Right hindlimb (tissue), 1 donor: ENCODE measurements at regions not wholly inside any gene's neighbourhood (a gene's known extent, or its start where the extent isn't known, plus 50 kb on each side); places are given as distances from the start of the nearest gene placed in this dataset.

Experiments
- DNase-seq: peaks from one replicate; pipeline ENCODE4 v3.0.0-alpha.2; 2018

DNA sequence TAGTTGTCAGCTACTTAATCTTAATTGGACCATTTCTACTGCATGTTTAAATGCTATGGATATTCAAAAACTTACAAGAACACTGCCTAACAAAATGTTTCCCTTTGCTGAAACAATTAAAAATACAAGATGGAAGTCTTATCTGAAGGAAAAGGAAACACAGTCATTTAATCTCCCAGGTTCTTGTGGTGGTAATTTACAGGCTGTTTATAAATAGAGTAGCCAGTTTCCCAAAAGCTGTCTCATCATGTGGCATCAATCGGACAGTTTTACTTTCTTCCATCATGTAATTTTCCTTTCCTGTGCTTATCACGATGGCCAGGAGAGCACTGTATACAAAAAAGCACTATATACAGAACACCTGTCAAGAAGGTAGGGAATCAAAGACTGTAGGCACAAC lies 368.1 kb downstream of the ZEB2 start:
- DNase-seq: no peak

- DNase-seq: no peak
Measured at GRCh38 chr2:144151405-144151804, 368.5 kb downstream of the ZEB2 start.

- no peak for DNase-seq
Measured at GRCh38 chr2:144147356-144147755, 372.6 kb downstream of the ZEB2 start.

DNA sequence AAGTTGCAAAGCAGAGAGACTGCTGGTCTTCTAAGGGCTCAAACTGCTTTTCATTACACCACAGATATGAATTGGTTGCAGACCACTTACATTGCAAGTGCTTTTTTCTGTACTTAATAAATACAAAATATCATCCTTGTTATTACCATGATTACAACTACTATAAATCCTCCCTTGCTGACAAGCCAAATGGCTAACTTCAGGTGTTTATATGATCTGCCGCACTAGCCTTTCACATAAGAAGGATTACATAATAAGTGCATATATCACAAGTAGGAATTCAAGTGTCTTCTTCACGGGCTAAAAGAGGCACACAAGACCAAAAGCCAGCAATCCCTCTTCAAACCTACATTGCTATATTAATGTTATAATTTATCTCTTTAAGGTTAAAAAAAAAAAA lies 373.0 kb downstream of the ZEB2 start:
- no peak for DNase-seq

DNA sequence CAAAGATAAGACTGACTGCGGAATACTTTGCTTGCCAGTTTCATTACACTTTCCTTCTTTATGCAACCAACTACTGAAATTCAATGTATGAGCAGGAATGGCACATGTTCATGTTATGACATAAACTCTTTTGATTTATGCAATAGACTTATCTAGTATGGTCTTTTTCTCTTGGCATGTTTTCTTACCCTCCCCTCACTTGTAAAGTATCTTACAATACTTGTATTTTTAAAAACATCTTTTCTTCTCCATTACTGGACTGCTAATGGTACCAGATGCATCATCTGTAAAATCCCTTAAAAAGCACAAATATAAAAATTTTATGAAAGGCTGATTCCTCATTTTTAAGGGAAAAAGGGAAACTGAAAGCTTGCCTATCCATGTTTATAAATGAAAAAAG lies 373.8 kb downstream of the ZEB2 start:
- DNase-seq: no peak

- DNase-seq: no peak
Measured at GRCh38 chr2:144143294-144144151, 376.4 kb downstream of the ZEB2 start.

DNA sequence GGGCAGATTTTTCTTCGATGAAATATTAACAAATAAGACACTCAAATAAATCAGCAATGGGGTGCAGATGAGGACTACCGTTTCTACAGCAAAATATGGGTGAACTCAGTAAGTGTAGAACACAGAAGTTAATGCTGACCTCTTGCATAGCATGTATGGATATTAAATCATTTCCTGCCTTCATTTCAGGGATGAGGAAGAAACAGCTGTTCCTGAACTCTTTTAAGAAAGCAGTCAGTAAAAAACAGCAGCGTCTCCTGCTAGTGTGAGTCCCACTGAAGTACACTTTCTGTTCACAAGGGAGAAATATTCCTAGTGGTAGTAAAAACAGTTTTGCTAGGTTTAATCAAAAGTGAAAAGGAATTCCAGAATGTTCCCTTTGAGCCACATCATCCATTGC lies 379.0 kb downstream of the ZEB2 start:
- DNase-seq: no peak

GRCh38 chr2:144137705-144138428 lies 382.1 kb downstream of the ZEB2 start:
- DNase-seq: no peak

DNA sequence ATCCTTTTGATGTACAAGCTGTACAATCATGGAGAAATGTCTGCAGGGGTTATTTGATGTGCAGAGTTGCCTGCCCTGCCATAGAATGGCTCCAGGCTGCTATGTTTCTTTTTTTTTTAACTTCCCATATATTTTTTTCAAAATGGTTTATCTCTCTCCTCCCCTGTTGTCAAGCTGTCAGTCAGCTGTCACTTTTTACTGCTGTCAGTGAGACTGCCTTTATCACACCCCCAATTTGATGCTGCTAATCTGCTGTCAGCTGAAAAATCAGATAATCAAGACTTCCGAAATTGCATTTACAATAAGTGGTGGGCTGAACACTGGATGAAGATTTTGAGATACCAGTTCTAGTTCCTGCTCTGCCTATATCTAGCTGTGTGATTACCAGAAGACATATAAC lies 382.6 kb downstream of the ZEB2 start:
- no peak for DNase-seq

- no peak for DNase-seq
Measured at GRCh38 chr2:144136297-144137010, 383.5 kb downstream of the ZEB2 start.

DNA sequence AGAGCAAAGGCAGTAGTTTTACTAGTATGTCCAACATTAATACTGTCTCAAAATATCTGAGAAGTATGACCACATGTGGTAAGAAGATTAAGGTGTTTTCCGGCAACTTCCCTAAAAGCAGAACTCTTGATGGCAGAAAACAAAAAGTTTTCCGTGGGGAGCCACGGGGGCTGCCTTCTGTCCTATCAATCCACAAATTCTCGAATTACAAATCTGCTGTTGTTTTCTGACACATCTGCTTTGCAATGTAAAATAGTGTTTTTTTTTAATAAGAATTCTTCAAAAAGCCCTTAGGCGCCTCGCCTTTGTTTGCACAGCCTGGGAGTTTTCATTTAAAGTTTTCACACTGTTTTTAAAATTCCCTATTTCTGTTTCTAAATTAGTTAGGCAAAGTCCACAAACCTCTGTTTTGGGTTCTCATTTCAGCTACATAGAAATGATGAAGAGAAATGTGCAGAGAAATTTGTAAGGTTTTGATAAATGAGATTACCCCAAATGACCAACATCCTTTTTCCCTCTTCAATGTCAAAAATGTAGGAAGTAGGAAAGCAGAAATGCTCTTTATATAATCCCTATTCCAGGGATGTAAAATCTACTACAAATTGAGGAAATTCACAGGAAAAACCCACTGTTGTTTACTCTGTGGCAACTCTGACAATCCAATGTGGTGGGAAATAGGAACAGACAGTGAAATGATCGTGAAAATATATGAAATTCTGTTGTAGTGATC lies 385.8 kb downstream of the ZEB2 start:
- DNase-seq: no peak

- DNase-seq: no peak
Measured at GRCh38 chr2:144132357-144132756, 387.6 kb downstream of the ZEB2 start.

GRCh38 chr2:144131042-144131441 lies 388.9 kb downstream of the ZEB2 start:
- DNase-seq: no peak

DNA sequence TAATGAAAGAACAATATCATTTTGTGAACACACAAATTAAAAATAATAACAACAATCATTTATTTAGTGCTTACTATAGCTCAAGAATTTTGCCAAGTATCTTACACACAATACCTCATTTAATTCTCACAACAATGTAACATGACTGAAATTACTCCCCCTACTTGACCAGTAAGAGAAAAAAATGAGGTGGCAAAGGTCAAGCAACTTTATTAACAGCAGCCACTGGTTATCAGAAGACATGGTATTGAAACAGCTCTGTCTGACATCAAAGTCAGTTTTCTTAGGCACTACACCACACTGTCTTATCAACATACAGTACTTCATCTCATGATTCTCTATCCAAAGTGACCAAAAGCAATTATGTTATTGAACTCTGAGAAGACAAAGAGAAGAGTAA lies 389.4 kb downstream of the ZEB2 start:
- DNase-seq: no peak

DNA sequence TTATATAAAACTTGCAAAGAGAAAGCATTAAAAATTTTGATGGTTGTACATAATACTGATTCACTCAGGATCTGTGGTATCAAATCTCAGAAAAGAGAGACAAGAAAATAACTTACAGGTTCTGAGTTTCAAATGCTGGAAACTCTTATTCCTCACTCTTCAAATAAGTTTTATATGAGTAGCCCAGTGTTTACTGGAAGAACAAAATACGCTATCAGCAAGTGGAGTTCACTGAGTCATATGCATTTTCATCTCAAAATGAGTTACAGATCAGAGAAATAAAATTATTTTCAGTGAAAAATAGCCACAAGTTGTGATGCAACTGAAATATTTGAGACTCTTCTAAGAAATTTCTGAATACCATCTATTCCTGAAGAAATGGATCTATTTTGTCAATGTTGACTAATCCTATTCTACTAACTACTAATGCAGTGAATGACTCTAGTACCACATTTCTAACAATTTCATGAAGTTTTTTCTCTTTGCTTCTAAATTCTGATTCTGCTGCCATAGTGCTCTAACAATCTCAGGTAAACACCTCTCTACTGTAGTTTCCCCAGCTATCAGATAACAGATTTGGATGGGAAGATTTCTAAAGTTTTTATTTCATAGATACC lies 391.7 kb downstream of the ZEB2 start:
- no peak for DNase-seq

DNA sequence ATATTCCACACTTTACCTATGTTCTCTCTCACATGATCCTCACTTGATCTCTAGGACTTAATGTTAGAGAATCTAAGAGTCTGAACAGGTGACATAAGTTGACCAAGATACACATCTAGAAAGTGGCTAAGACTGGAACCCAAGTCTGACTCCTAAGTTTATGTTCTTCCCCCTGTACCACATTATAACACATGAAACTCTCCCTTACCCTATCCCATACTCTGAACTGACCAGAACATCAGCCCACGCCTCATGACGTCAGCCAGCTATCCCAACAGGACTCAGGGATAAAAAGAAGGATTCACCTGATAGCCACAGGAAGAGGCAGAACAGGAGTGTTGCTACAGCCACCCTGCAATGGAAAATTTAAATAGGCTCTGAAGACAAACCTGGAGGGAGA lies 392.2 kb downstream of the ZEB2 start:
- no peak for DNase-seq

GRCh38 chr2:144126302-144126701 lies 393.6 kb downstream of the ZEB2 start:
- no peak for DNase-seq

GRCh38 chr2:144125751-144126150 lies 394.2 kb downstream of the ZEB2 start:
- no peak for DNase-seq

- DNase-seq: no peak
Measured at GRCh38 chr2:144124882-144125281, 395.0 kb downstream of the ZEB2 start.

DNA sequence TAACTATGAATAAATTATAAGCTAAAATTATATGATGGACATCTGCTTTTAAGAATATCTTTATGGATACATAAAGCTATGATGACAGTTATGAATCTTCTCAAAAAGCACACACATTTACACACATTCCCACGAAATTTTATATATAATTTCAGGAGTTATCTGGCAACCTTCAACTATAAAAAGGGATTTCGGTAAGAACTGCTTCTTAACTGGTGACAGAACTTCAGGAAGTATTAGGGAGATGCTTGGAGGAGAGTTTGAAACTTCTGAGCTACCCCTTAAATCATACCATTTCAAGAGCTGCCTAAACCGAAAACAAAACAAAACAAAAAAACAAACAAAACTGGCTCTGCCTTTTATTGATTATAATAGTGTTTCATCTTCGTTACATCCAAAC lies 399.4 kb downstream of the ZEB2 start:
- no peak for DNase-seq

- no peak for DNase-seq
Measured at GRCh38 chr2:144117086-144117485, 402.8 kb downstream of the ZEB2 start.

- no peak for DNase-seq
Measured at GRCh38 chr2:144115739-144116291, 404.1 kb downstream of the ZEB2 start.
